HUES6 (cell line): ENCODE measurements at regions not wholly inside any gene's neighbourhood (a gene's known extent, or its start where the extent isn't known, plus 50 kb on each side); places are given as distances from the start of the nearest gene placed in this dataset.
"Not testable (repeated sequence)": the region's sequence is repeated elsewhere in the genome, so short reads cannot be mapped to it uniquely, and the experiment has no call there.

Experiments
- H3K27ac ChIP-seq: 2 replicates; pipeline ENCODE4 v1.7.0; 2013; ENCODE audit warnings: low read depth, mild to moderate bottlenecking, low read length, inconsistent platforms
- H3K27me3 ChIP-seq: 2 replicates; pipeline ENCODE4 v1.6.1; 2013; ENCODE audit warnings: low read length; ENCODE audit not compliant: control insufficient read depth, insufficient read depth
- H3K36me3 ChIP-seq: 2 replicates; pipeline ENCODE4 v1.6.1; 2013; ENCODE audit warnings: low read length; ENCODE audit not compliant: control insufficient read depth, insufficient read depth
- H3K4me1 ChIP-seq: 2 replicates; pipeline ENCODE4 v1.6.1; 2013; ENCODE audit warnings: low read length; ENCODE audit not compliant: control insufficient read depth, insufficient read depth
- H3K4me3 ChIP-seq: 2 replicates; pipeline ENCODE4 v1.5.1; 2013; ENCODE audit warnings: low read depth, low read length
- H3K9ac ChIP-seq: one replicate; pipeline ENCODE4 v1.6.1; 2013; ENCODE audit warnings: mild to moderate bottlenecking, low read length
- H3K9me3 ChIP-seq: 2 replicates; pipeline ENCODE4 v1.6.1; 2013; ENCODE audit warnings: low read depth, low read length; ENCODE audit not compliant: control insufficient read depth, insufficient read depth

- peaks cover 18% of the 10 kb centered on the region for H3K9me3 ChIP-seq
- not testable (repeated sequence) for H3K27me3 ChIP-seq, H3K4me1 ChIP-seq, H3K4me3 ChIP-seq, H3K27ac ChIP-seq, H3K36me3 ChIP-seq, H3K9ac ChIP-seq
Observed at GRCh38 chr11:97573771-97574170, 1184.0 kb downstream of the JRKL start.

- Histone ChIP-seq H3K9ac (no peak overlapping the region), H3K9me3 (peaks cover 4% of the 10 kb centered on the region; the same call in 1 of the 2 replicates), H3K4me1 (no peaks in the 10 kb centered on the region), H3K36me3 (no peaks in the 10 kb centered on the region), H3K4me3 (no peak overlapping the region), H3K27ac (no peak overlapping the region), H3K27me3 (no peaks in the 10 kb centered on the region)
Observed at GRCh38 chr11:97574976-97575665, 1185.3 kb downstream of the JRKL start.

- Histone ChIP-seq H3K36me3 (no peaks in the 10 kb centered on the region), H3K9me3 (peaks cover 15% of the 10 kb centered on the region), H3K9ac (no peak overlapping the region), H3K4me3 (no peak overlapping the region), H3K4me1 (no peaks in the 10 kb centered on the region), H3K27me3 (no peaks in the 10 kb centered on the region), H3K27ac (no peak overlapping the region)
Observed at GRCh38 chr11:97607291-97608000, 1217.6 kb downstream of the JRKL start.

- Histone ChIP-seq H3K36me3 (no peaks in the 10 kb centered on the region), H3K9ac (no peak overlapping the region), H3K27ac (no peak overlapping the region), H3K9me3 (peaks cover 15% of the 10 kb centered on the region), H3K4me3 (no peak overlapping the region), H3K4me1 (no peaks in the 10 kb centered on the region), H3K27me3 (no peaks in the 10 kb centered on the region)
Observed at GRCh38 chr11:97610000-97610399, 1220.2 kb downstream of the JRKL start.

GRCh38 chr11:97610854-97611253 lies 1221.0 kb downstream of the JRKL start:
- Histone ChIP-seq H3K9me3 (peaks cover 15% of the 10 kb centered on the region), H3K27me3 (no peaks in the 10 kb centered on the region), H3K9ac (no peak overlapping the region), H3K36me3 (no peaks in the 10 kb centered on the region), H3K4me3 (no peak overlapping the region), H3K27ac (no peak overlapping the region), H3K4me1 (no peaks in the 10 kb centered on the region)

- Histone ChIP-seq H3K27me3 (no peaks in the 10 kb centered on the region), H3K4me1 (no peaks in the 10 kb centered on the region), H3K4me3 (no peak overlapping the region), H3K9me3 (peaks cover 15% of the 10 kb centered on the region), H3K27ac (no peak overlapping the region), H3K36me3 (no peaks in the 10 kb centered on the region), H3K9ac (no peak overlapping the region)
Observed at GRCh38 chr11:97611345-97611744, 1221.5 kb downstream of the JRKL start.

- peaks cover 7% of the 10 kb centered on the region for H3K9me3 ChIP-seq
- H3K36me3 ChIP-seq, result no peaks in the 10 kb centered on the region
- H3K4me1 ChIP-seq, result no peaks in the 10 kb centered on the region
- H3K4me3 ChIP-seq, result no peak overlapping the region
- no peak overlapping the region for H3K27ac ChIP-seq
- H3K9ac ChIP-seq, result no peak overlapping the region
- no peaks in the 10 kb centered on the region for H3K27me3 ChIP-seq
Observed at GRCh38 chr11:97614606-97615005, 1224.8 kb downstream of the JRKL start.

- H3K36me3 ChIP-seq, result no peaks in the 10 kb centered on the region
- H3K4me1 ChIP-seq, result no peaks in the 10 kb centered on the region
- no peak overlapping the region for H3K27ac ChIP-seq
- H3K27me3 ChIP-seq, result no peaks in the 10 kb centered on the region
- H3K4me3 ChIP-seq, result no peak overlapping the region
- peaks cover 4% of the 10 kb centered on the region for H3K9me3 ChIP-seq
- H3K9ac ChIP-seq, result no peak overlapping the region
Observed at GRCh38 chr11:97615546-97615945, 1225.7 kb downstream of the JRKL start.

- Histone ChIP-seq H3K27ac (no peak overlapping the region), H3K4me3 (no peak overlapping the region), H3K9ac (no peak overlapping the region), H3K4me1 (no peaks in the 10 kb centered on the region), H3K9me3 (peaks cover 4% of the 10 kb centered on the region), H3K27me3 (no peaks in the 10 kb centered on the region), H3K36me3 (no peaks in the 10 kb centered on the region)
Observed at GRCh38 chr11:97617031-97617430, 1227.2 kb downstream of the JRKL start.

- Histone ChIP-seq H3K27me3 (no peaks in the 10 kb centered on the region), H3K36me3 (no peaks in the 10 kb centered on the region), H3K27ac (no peak overlapping the region), H3K9me3 (peaks cover 4% of the 10 kb centered on the region), H3K4me1 (no peaks in the 10 kb centered on the region), H3K9ac (no peak overlapping the region), H3K4me3 (no peak overlapping the region)
Observed at GRCh38 chr11:97620007-97620406, 1230.2 kb downstream of the JRKL start.

- H3K4me1 ChIP-seq, result no peaks in the 10 kb centered on the region
- no peak overlapping the region for H3K4me3 ChIP-seq
- no peaks in the 10 kb centered on the region for H3K36me3 ChIP-seq
- H3K9ac ChIP-seq, result no peak overlapping the region
- H3K9me3 ChIP-seq, result peaks cover 4% of the 10 kb centered on the region
- H3K27ac ChIP-seq, result no peak overlapping the region
- H3K27me3 ChIP-seq, result no peaks in the 10 kb centered on the region
Observed at GRCh38 chr11:97621282-97621681, 1231.5 kb downstream of the JRKL start.
